ENCODE measurements at regions not wholly inside any gene's neighbourhood (a gene's known extent, or its start where the extent isn't known, plus 50 kb on each side); places are given as distances from the start of the nearest gene placed in this dataset.

GRCh38 chr2:196538646-196539045, 100.9 kb upstream of the CCDC150 start:
- no peak for DNase-seq

GRCh38 chr2:196544906-196545433, 94.5 kb upstream of the CCDC150 start:
- DNase-seq = no peak

GRCh38 chr2:196546151-196546919, 93.2 kb upstream of the CCDC150 start:
- no peak for DNase-seq

GRCh38 chr2:196549052-196549451, 90.5 kb upstream of the CCDC150 start:
- DNase-seq = no peak

GRCh38 chr2:196551014-196551413, 88.5 kb upstream of the CCDC150 start:
- DNase-seq = no peak

- no peak for DNase-seq
Observed at GRCh38 chr2:196555161-196555560, 84.4 kb upstream of the CCDC150 start.

GRCh38 chr2:196555726-196556125, 83.8 kb upstream of the CCDC150 start:
- no peak for DNase-seq

- DNase-seq = no peak
Observed at GRCh38 chr2:196558497-196558896, 81.0 kb upstream of the CCDC150 start.

- no peak for DNase-seq
Observed at GRCh38 chr2:196563876-196564275, 75.6 kb upstream of the CCDC150 start.

- DNase-seq = no peak
Observed at GRCh38 chr2:196565106-196565765, 74.3 kb upstream of the CCDC150 start.

GRCh38 chr2:196565982-196566381, 73.5 kb upstream of the CCDC150 start:
- no peak for DNase-seq

- no peak for DNase-seq
Observed at GRCh38 chr2:196566961-196567666, 72.4 kb upstream of the CCDC150 start.

- no peak for DNase-seq
Observed at GRCh38 chr2:196568506-196568905, 71.0 kb upstream of the CCDC150 start.

GRCh38 chr2:196584903-196585302, 54.6 kb upstream of the CCDC150 start:
- no peak for DNase-seq

GRCh38 chr2:196586511-196586991, 53.0 kb upstream of the CCDC150 start:
- no peak for DNase-seq

- no peak for DNase-seq
Observed at GRCh38 chr2:196587056-196587455, 52.5 kb upstream of the CCDC150 start.

- DNase-seq = no peak
Observed at GRCh38 chr2:196587739-196588138, 51.8 kb upstream of the CCDC150 start.

GRCh38 chr2:196589419-196589818, 50.1 kb upstream of the CCDC150 start:
- DNase-seq = no peak
